ENCODE measurements at regions not wholly inside any gene's neighbourhood (a gene's known extent, or its start where the extent isn't known, plus 50 kb on each side); places are given as distances from the start of the nearest gene placed in this dataset.

- 43 to 89% methylated on average over 2 of the region's 2 CpGs for WGBS, 2 donors (ENCODE audit: low coverage in 1 of 2)
- no peaks in the 10 kb centered on the region for H3K27me3 ChIP-seq
- no peak for TF ChIP-seq POLR2A (IDR thresholded peaks at IDR 0.05)
- TF ChIP-seq CTCF (IDR thresholded peaks at IDR 0.05): no peak
- TF ChIP-seq POLR2AphosphoS5 (IDR thresholded peaks at IDR 0.05): no peak
- TF ChIP-seq EP300 (IDR thresholded peaks at IDR 0.05): no peak
- H3K4me1 ChIP-seq: no peaks in the 10 kb centered on the region
- H3K4me3 ChIP-seq: no peak overlapping the region
- H3K9me3 ChIP-seq: no peaks in the 10 kb centered on the region
- no peak overlapping the region for H3K27ac ChIP-seq
- H3K36me3 ChIP-seq: no peaks in the 10 kb centered on the region
- no peak for ATAC-seq
These were observed 186.3 kb downstream of the DTHD1 start for GRCh38 chr4:36467670-36468069.

GRCh38 chr4:36471903-36472302 is 190.5 kb downstream of the DTHD1 start:
- no peak overlapping the region for H3K27ac ChIP-seq
- WGBS, 2 donors (ENCODE audit: low coverage in 1 of 2): 68 to 93% methylated on average over 2 of the region's 2 CpGs
- no peaks in the 10 kb centered on the region for H3K27me3 ChIP-seq
- no peaks in the 10 kb centered on the region for H3K36me3 ChIP-seq
- TF ChIP-seq POLR2AphosphoS5 (IDR thresholded peaks at IDR 0.05) (no peak), CTCF (IDR thresholded peaks at IDR 0.05) (no peak), POLR2A (IDR thresholded peaks at IDR 0.05) (no peak), EP300 (IDR thresholded peaks at IDR 0.05) (no peak)
- H3K4me3 ChIP-seq: no peak overlapping the region
- no peak for ATAC-seq
- H3K4me1 ChIP-seq: no peaks in the 10 kb centered on the region
- no peaks in the 10 kb centered on the region for H3K9me3 ChIP-seq

- H3K27ac ChIP-seq: no peak overlapping the region
- no peak for ATAC-seq
- no peak overlapping the region for H3K4me3 ChIP-seq
- H3K4me1 ChIP-seq: no peaks in the 10 kb centered on the region
- H3K36me3 ChIP-seq: no peaks in the 10 kb centered on the region
- TF ChIP-seq POLR2AphosphoS5 (IDR thresholded peaks at IDR 0.05): no peak
- TF ChIP-seq EP300 (IDR thresholded peaks at IDR 0.05): no peak
- TF ChIP-seq POLR2A (IDR thresholded peaks at IDR 0.05): no peak
- no peak for TF ChIP-seq CTCF (IDR thresholded peaks at IDR 0.05)
- WGBS, 2 donors (ENCODE audit: low coverage in 1 of 2): 78 to 91% methylated on average over 4 of the region's 4 CpGs
- H3K27me3 ChIP-seq: no peaks in the 10 kb centered on the region
- H3K9me3 ChIP-seq: no peaks in the 10 kb centered on the region
These were observed 194.7 kb downstream of the DTHD1 start for GRCh38 chr4:36476135-36476534.

GRCh38 chr4:36477861-36478260 is 196.4 kb downstream of the DTHD1 start:
- Histone ChIP-seq H3K36me3 (no peaks in the 10 kb centered on the region), H3K27me3 (no peaks in the 10 kb centered on the region), H3K27ac (no peak overlapping the region), H3K9me3 (no peaks in the 10 kb centered on the region), H3K4me3 (no peak overlapping the region), H3K4me1 (no peaks in the 10 kb centered on the region)
- no peak for ATAC-seq
- TF ChIP-seq POLR2A (IDR thresholded peaks at IDR 0.05): no peak
- TF ChIP-seq EP300 (IDR thresholded peaks at IDR 0.05): no peak
- no peak for TF ChIP-seq CTCF (IDR thresholded peaks at IDR 0.05)
- TF ChIP-seq POLR2AphosphoS5 (IDR thresholded peaks at IDR 0.05): no peak
- WGBS, 2 donors (ENCODE audit: low coverage in 1 of 2): 31 to 61% methylated on average over 2 of the region's 2 CpGs

- H3K4me1 ChIP-seq: no peaks in the 10 kb centered on the region
- no peaks in the 10 kb centered on the region for H3K9me3 ChIP-seq
- H3K27ac ChIP-seq: no peak overlapping the region
- WGBS, 2 donors (ENCODE audit: low coverage in 1 of 2): 84 to 90% methylated on average over 3 of the region's 3 CpGs
- H3K36me3 ChIP-seq: no peaks in the 10 kb centered on the region
- ATAC-seq: no peak
- no peak overlapping the region for H3K4me3 ChIP-seq
- H3K27me3 ChIP-seq: no peaks in the 10 kb centered on the region
- no peak for TF ChIP-seq POLR2A (IDR thresholded peaks at IDR 0.05)
- no peak for TF ChIP-seq POLR2AphosphoS5 (IDR thresholded peaks at IDR 0.05)
- TF ChIP-seq EP300 (IDR thresholded peaks at IDR 0.05): no peak
- no peak for TF ChIP-seq CTCF (IDR thresholded peaks at IDR 0.05)
These were observed 204.5 kb downstream of the DTHD1 start for GRCh38 chr4:36485885-36486284.
